Osteoblast (primary cell): ENCODE measurements at regions not wholly inside any gene's neighbourhood (a gene's known extent, or its start where the extent isn't known, plus 50 kb on each side); places are given as distances from the start of the nearest gene placed in this dataset.

Experiments used
- DNase-seq: peaks from one replicate; pipeline ENCODE4 v3.0.0; 2011; ENCODE audit warnings: low spot score, mixed read lengths; ENCODE audit not compliant: insufficient read length; ENCODE audit errors: missing footprints
- H2AFZ ChIP-seq: 2 replicates; pipeline ENCODE4 v1.6.0; 2011; ENCODE audit warnings: mild to moderate bottlenecking, low read length
- H3K27ac ChIP-seq: 2 replicates; pipeline ENCODE4 v1.5.1; 2011; ENCODE audit warnings: mild to moderate bottlenecking, low read depth, low read length, moderate library complexity
- H3K27me3 ChIP-seq: 2 replicates; pipeline ENCODE4 v1.6.0; 2012; ENCODE audit warnings: mild to moderate bottlenecking, control low read depth, inconsistent platforms, low read length, moderate library complexity; ENCODE audit not compliant: insufficient read depth
- H3K36me3 ChIP-seq: 2 replicates; pipeline ENCODE4 v1.5.1; 2011; ENCODE audit warnings: mild to moderate bottlenecking, low read length, control low read depth, moderate library complexity; ENCODE audit not compliant: insufficient read depth
- H3K4me1 ChIP-seq: 2 replicates; pipeline ENCODE4 v1.5.1; 2011; ENCODE audit warnings: mild to moderate bottlenecking, low read length, control low read depth, moderate library complexity; ENCODE audit not compliant: insufficient read depth
- H3K4me2 ChIP-seq: 2 replicates; pipeline ENCODE4 v1.6.0; 2011; ENCODE audit warnings: mild to moderate bottlenecking, low read length; ENCODE audit not compliant: insufficient read depth
- H3K4me3 ChIP-seq: fragments of 200-600 bp; sonication (generic); 3 replicates; pipeline ENCODE4 v1.5.1; 2012; ENCODE audit warnings: mild to moderate bottlenecking, low read length, inconsistent platforms; ENCODE audit not compliant: insufficient read depth
- H3K79me2 ChIP-seq: 2 replicates; pipeline ENCODE4 v1.6.0; 2012; ENCODE audit warnings: mild to moderate bottlenecking, low read length, control low read depth, inconsistent platforms; ENCODE audit not compliant: insufficient read depth
- H3K9me3 ChIP-seq: 2 replicates; pipeline ENCODE4 v1.5.1; 2011; ENCODE audit warnings: low read depth, low read length, control low read depth
- H4K20me1 ChIP-seq: 2 replicates; pipeline ENCODE4 v1.6.0; 2012; ENCODE audit warnings: mild to moderate bottlenecking, low read length, control low read depth; ENCODE audit not compliant: insufficient read depth
- TF ChIP-seq, protein P1 (sequence below): IDR thresholded peaks from 2 replicates; pipeline ENCODE4 v1.5.1; 2011; ENCODE audit warnings: mild to moderate bottlenecking, low read depth, low read length, moderate library complexity; ENCODE audit errors: extremely low read depth

DNA sequence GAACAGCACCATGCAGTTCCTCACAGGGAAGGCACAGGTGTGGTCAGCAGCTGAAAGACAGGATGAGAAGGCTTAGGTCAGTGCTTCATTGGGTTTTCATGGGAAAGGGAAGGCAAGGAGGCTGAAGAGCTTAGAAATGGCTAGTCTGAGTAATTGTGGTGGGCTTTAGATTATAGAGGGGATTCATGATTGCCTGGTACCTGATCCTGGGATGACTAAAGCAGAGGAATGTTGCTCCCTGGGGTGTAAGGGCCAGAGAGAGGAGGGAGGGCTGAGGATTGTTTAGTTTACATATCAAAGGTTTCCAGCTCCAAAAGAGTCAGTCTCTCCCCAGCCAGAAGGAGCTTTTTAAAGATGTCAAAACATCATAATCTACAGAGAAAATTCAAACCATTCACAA is 396.3 kb upstream of the POM121L12 start:
- H4K20me1 ChIP-seq, result no peaks in the 10 kb centered on the region
- H3K4me2 ChIP-seq, result no peak overlapping the region
- H3K9me3 ChIP-seq, result no peaks in the 10 kb centered on the region
- DNase-seq, result no peak
- no peak overlapping the region for H3K27ac ChIP-seq
- no peak overlapping the region for H3K4me3 ChIP-seq
- TF ChIP-seq, protein P1, sequence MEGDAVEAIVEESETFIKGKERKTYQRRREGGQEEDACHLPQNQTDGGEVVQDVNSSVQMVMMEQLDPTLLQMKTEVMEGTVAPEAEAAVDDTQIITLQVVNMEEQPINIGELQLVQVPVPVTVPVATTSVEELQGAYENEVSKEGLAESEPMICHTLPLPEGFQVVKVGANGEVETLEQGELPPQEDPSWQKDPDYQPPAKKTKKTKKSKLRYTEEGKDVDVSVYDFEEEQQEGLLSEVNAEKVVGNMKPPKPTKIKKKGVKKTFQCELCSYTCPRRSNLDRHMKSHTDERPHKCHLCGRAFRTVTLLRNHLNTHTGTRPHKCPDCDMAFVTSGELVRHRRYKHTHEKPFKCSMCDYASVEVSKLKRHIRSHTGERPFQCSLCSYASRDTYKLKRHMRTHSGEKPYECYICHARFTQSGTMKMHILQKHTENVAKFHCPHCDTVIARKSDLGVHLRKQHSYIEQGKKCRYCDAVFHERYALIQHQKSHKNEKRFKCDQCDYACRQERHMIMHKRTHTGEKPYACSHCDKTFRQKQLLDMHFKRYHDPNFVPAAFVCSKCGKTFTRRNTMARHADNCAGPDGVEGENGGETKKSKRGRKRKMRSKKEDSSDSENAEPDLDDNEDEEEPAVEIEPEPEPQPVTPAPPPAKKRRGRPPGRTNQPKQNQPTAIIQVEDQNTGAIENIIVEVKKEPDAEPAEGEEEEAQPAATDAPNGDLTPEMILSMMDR, result no peak
- no peaks in the 10 kb centered on the region for H3K36me3 ChIP-seq
- no peak overlapping the region for H2AFZ ChIP-seq
- H3K79me2 ChIP-seq, result no peaks in the 10 kb centered on the region
- no peaks in the 10 kb centered on the region for H3K4me1 ChIP-seq
- H3K27me3 ChIP-seq, result no peaks in the 10 kb centered on the region

DNA sequence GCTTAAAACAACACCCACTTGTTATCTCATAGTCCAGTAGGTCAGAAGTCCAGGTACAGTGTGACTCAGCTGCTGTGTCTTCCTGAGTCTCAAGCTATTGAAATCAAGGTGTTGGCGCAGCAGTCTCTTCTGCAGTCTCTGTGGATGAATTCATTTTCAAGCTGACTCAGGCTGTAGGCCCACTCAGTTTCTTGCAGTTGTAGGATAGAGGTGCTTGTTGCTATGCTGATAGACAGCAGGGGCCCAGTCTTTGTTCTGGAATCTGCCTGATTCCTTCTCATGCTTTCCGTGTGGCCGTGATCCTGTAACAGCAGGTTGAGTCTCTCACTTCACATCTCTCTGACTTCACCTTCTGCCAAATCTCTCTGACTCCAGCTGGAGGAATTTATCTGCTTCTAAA is 400.4 kb upstream of the POM121L12 start:
- H3K4me2 ChIP-seq, result no peak overlapping the region
- no peak overlapping the region for H3K4me3 ChIP-seq
- H3K79me2 ChIP-seq, result no peaks in the 10 kb centered on the region
- no peak overlapping the region for H2AFZ ChIP-seq
- no peaks in the 10 kb centered on the region for H3K4me1 ChIP-seq
- H3K9me3 ChIP-seq, result peaks cover 3% of the 10 kb centered on the region
- H3K27ac ChIP-seq, result no peak overlapping the region
- no peaks in the 10 kb centered on the region for H3K36me3 ChIP-seq
- no peaks in the 10 kb centered on the region for H4K20me1 ChIP-seq
- TF ChIP-seq, protein P1, result no peak
- DNase-seq, result no peak
- H3K27me3 ChIP-seq, result no peaks in the 10 kb centered on the region

DNA sequence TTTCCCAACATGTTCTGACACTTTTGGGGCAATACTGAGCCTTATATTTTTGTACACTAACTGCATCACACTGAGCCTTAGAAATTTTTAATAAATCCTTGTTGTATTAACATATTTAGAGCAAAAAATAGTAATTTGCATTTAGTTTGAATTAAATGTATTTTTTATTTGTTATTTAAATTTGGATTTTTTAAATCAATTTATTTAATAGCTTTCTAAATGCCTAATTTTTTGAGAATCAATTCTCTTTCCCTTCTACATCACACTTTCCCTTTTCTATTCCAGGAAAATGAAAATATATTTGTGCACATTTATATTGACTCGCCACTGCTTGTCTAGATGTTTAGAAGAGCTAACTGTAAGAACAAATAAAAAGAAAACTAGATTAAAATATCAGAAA is 414.6 kb upstream of the POM121L12 start:
- no peaks in the 10 kb centered on the region for H3K36me3 ChIP-seq
- TF ChIP-seq, protein P1, result no peak
- no peaks in the 10 kb centered on the region for H3K27me3 ChIP-seq
- H4K20me1 ChIP-seq, result no peaks in the 10 kb centered on the region
- no peak overlapping the region for H3K4me3 ChIP-seq
- H2AFZ ChIP-seq, result no peak overlapping the region
- no peak overlapping the region for H3K4me2 ChIP-seq
- no peaks in the 10 kb centered on the region for H3K9me3 ChIP-seq
- H3K4me1 ChIP-seq, result no peaks in the 10 kb centered on the region
- H3K27ac ChIP-seq, result no peak overlapping the region
- H3K79me2 ChIP-seq, result no peaks in the 10 kb centered on the region
- DNase-seq, result no peak

DNA sequence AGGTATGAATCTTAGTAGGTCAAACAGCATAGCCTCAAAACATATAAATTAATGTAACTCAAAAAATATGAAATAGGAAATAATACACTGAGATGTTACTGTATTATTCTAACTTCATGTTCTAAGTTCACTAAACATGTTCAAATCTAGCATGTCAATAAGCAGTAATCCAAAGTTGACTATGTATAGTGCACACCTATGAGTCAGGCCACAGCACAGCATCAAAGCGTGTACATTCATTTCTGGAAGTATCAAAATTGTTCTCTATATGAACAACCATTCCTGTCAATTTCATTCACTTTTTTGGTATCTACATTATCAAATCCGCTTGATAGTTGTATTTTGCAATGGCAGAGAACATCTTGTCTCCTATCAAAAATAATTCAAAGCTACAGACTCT is 418.9 kb upstream of the POM121L12 start:
- no peak overlapping the region for H2AFZ ChIP-seq
- no peak overlapping the region for H3K4me2 ChIP-seq
- H3K4me1 ChIP-seq, result no peaks in the 10 kb centered on the region
- no peaks in the 10 kb centered on the region for H4K20me1 ChIP-seq
- TF ChIP-seq, protein P1, result no peak
- H3K79me2 ChIP-seq, result no peaks in the 10 kb centered on the region
- DNase-seq, result no peak
- no peaks in the 10 kb centered on the region for H3K36me3 ChIP-seq
- H3K9me3 ChIP-seq, result no peaks in the 10 kb centered on the region
- H3K27ac ChIP-seq, result no peak overlapping the region
- no peak overlapping the region for H3K4me3 ChIP-seq
- H3K27me3 ChIP-seq, result no peaks in the 10 kb centered on the region
